ENCODE measurements at regions not wholly inside any gene's neighbourhood (a gene's known extent, or its start where the extent isn't known, plus 50 kb on each side); places are given as distances from the start of the nearest gene placed in this dataset.
A peak's percentile ranks its signal among the peaks of the same experiment; 100 is the strongest.

GRCh38 chr2:121071034-121071504 is 213.9 kb downstream of the TFCP2L1 start:
- H3K27me3 ChIP-seq (ENCODE audit: insufficient read depth, low read length): no peaks in the 10 kb centered on the region
- peak overlapping the region; percentile 87 for H2AFZ ChIP-seq (ENCODE audit: low read length)
- DNase-seq (ENCODE audit: insufficient read length, low spot score, missing footprints): peak; percentile 98
- H3K9me3 ChIP-seq (ENCODE audit: low read depth, low read length): no peaks in the 10 kb centered on the region
- peaks cover 11% of the 10 kb centered on the region for H3K4me1 ChIP-seq (ENCODE audit: insufficient read depth, low read length)
- H3K4me2 ChIP-seq (ENCODE audit: insufficient read depth, low read length): peak overlapping the region; percentile 34
- no peaks in the 10 kb centered on the region for H3K36me3 ChIP-seq (ENCODE audit: insufficient read depth, low read length)
- no peak overlapping the region for H3K4me3 ChIP-seq (ENCODE audit: insufficient read depth, low read length)
- no peak overlapping the region for H3K27ac ChIP-seq (ENCODE audit: low read depth, low read length)
- TF ChIP-seq, protein P1, sequence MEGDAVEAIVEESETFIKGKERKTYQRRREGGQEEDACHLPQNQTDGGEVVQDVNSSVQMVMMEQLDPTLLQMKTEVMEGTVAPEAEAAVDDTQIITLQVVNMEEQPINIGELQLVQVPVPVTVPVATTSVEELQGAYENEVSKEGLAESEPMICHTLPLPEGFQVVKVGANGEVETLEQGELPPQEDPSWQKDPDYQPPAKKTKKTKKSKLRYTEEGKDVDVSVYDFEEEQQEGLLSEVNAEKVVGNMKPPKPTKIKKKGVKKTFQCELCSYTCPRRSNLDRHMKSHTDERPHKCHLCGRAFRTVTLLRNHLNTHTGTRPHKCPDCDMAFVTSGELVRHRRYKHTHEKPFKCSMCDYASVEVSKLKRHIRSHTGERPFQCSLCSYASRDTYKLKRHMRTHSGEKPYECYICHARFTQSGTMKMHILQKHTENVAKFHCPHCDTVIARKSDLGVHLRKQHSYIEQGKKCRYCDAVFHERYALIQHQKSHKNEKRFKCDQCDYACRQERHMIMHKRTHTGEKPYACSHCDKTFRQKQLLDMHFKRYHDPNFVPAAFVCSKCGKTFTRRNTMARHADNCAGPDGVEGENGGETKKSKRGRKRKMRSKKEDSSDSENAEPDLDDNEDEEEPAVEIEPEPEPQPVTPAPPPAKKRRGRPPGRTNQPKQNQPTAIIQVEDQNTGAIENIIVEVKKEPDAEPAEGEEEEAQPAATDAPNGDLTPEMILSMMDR (IDR thresholded peaks at IDR 0.05; ENCODE audit: extremely low read depth, low read depth, low read length): peak; percentile 91
- no peaks in the 10 kb centered on the region for H4K20me1 ChIP-seq (ENCODE audit: insufficient read depth, low read length)
- no peaks in the 10 kb centered on the region for H3K79me2 ChIP-seq (ENCODE audit: insufficient read depth, low read length)

GRCh38 chr2:121072784-121073183 is 212.2 kb downstream of the TFCP2L1 start:
- H3K9me3 ChIP-seq (ENCODE audit: low read depth, low read length): no peaks in the 10 kb centered on the region
- H3K4me1 ChIP-seq (ENCODE audit: insufficient read depth, low read length): peaks cover 11% of the 10 kb centered on the region
- H3K36me3 ChIP-seq (ENCODE audit: insufficient read depth, low read length): no peaks in the 10 kb centered on the region
- no peaks in the 10 kb centered on the region for H4K20me1 ChIP-seq (ENCODE audit: insufficient read depth, low read length)
- no peak overlapping the region for H3K27ac ChIP-seq (ENCODE audit: low read depth, low read length)
- no peaks in the 10 kb centered on the region for H3K27me3 ChIP-seq (ENCODE audit: insufficient read depth, low read length)
- H3K4me3 ChIP-seq (ENCODE audit: insufficient read depth, low read length): no peak overlapping the region
- H3K79me2 ChIP-seq (ENCODE audit: insufficient read depth, low read length): no peaks in the 10 kb centered on the region
- no peak overlapping the region for H3K4me2 ChIP-seq (ENCODE audit: insufficient read depth, low read length)
- no peak for DNase-seq (ENCODE audit: insufficient read length, low spot score, missing footprints)
- TF ChIP-seq, protein P1 (IDR thresholded peaks at IDR 0.05; ENCODE audit: extremely low read depth, low read depth, low read length): no peak
- H2AFZ ChIP-seq (ENCODE audit: low read length): no peak overlapping the region

DNA sequence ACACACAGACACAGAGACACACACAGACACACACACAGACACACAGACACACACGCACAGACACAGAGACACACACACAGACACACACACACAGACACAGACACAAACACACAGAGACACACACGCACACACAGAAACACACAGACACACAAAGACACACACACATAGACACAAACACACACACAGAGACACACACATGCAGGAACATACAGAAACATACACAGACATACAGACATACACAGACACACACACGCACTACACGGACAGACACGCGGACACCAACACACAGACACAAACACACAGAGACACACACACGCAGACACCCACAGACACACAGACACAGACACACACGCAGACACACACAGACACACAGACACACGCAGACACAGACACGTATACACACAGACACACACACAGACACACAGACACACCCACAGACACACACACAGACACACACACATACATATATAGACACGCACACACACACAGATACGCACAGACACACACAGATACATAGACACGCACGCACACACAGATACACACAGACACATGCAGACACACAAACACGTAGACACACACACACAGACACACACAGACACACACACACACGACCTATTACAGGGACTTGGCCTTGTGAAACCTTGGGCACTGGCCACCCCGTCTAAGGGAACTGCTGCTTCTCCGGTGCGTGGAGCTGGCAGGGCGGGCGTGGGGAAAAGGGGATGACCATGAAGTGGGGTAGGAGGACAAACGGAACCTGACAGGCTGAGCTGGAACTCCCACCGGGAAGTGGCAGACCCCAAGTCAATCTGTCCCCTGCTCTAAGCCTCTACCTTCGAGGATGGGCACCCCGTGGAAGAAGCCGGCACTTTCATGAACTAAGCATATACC is 211.4 kb downstream of the TFCP2L1 start:
- no peaks in the 10 kb centered on the region for H3K27me3 ChIP-seq (ENCODE audit: insufficient read depth, low read length)
- no peaks in the 10 kb centered on the region for H3K9me3 ChIP-seq (ENCODE audit: low read depth, low read length)
- TF ChIP-seq, protein P1 (IDR thresholded peaks at IDR 0.05; ENCODE audit: extremely low read depth, low read depth, low read length): no peak
- DNase-seq (ENCODE audit: insufficient read length, low spot score, missing footprints): no peak
- no peak overlapping the region for H3K4me2 ChIP-seq (ENCODE audit: insufficient read depth, low read length)
- H3K27ac ChIP-seq (ENCODE audit: low read depth, low read length): no peak overlapping the region
- H2AFZ ChIP-seq (ENCODE audit: low read length): no peak overlapping the region
- H3K79me2 ChIP-seq (ENCODE audit: insufficient read depth, low read length): no peaks in the 10 kb centered on the region
- H4K20me1 ChIP-seq (ENCODE audit: insufficient read depth, low read length): no peaks in the 10 kb centered on the region
- no peak overlapping the region for H3K4me3 ChIP-seq (ENCODE audit: insufficient read depth, low read length)
- peaks cover 11% of the 10 kb centered on the region for H3K4me1 ChIP-seq (ENCODE audit: insufficient read depth, low read length)
- no peaks in the 10 kb centered on the region for H3K36me3 ChIP-seq (ENCODE audit: insufficient read depth, low read length)

DNA sequence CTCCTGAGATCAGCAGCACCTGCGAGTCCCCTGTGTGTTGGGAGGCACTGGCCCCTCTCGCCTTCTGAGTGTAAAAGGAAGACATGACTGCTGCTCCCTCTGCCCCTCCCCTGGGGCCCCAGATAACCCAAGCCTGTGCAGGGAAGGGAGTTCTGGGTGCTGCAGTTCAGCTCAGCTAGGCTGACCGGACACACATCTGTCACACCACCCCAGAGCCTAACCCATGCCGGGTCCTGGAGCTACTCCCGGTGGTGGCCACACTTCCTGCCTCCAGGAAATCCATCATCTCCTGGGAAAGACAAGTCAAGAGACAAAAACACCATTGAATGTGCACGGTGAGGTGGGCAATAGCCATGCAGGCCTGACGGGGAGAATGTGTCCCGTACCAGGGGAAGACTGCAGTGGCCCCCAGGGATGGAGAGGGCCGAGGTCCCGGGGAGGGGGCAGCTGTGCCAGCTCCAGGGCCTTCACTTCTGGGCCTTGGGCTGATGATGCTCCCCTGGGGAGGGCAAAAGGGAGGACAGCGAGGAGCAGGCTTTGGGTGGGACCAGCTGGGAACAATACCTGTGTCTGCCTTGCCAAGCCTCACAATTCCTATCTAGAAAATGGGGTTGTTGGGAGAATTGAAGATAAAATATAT is 210.6 kb downstream of the TFCP2L1 start:
- Histone ChIP-seq H3K9me3 (ENCODE audit: low read depth, low read length) (no peaks in the 10 kb centered on the region), H3K4me2 (ENCODE audit: insufficient read depth, low read length) (peak overlapping the region; percentile 91), H3K4me1 (ENCODE audit: insufficient read depth, low read length) (peaks cover 11% of the 10 kb centered on the region), H3K4me3 (ENCODE audit: insufficient read depth, low read length) (no peak overlapping the region), H3K27ac (ENCODE audit: low read depth, low read length) (no peak overlapping the region), H3K36me3 (ENCODE audit: insufficient read depth, low read length) (no peaks in the 10 kb centered on the region), H3K27me3 (ENCODE audit: insufficient read depth, low read length) (no peaks in the 10 kb centered on the region), H3K79me2 (ENCODE audit: insufficient read depth, low read length) (no peaks in the 10 kb centered on the region), H4K20me1 (ENCODE audit: insufficient read depth, low read length) (no peaks in the 10 kb centered on the region), H2AFZ (ENCODE audit: low read length) (no peak overlapping the region)
- TF ChIP-seq, protein P1 (IDR thresholded peaks at IDR 0.05; ENCODE audit: extremely low read depth, low read depth, low read length): no peak
- DNase-seq (ENCODE audit: insufficient read length, low spot score, missing footprints): no peak

Data from osteoblast (primary cell).